ENCODE measurements at regions not wholly inside any gene's neighbourhood (a gene's known extent, or its start where the extent isn't known, plus 50 kb on each side); places are given as distances from the start of the nearest gene placed in this dataset.

GRCh38 chr20:52425253-52425652, 233.7 kb upstream of the ZFP64 start:
- TF ChIP-seq, protein P1, sequence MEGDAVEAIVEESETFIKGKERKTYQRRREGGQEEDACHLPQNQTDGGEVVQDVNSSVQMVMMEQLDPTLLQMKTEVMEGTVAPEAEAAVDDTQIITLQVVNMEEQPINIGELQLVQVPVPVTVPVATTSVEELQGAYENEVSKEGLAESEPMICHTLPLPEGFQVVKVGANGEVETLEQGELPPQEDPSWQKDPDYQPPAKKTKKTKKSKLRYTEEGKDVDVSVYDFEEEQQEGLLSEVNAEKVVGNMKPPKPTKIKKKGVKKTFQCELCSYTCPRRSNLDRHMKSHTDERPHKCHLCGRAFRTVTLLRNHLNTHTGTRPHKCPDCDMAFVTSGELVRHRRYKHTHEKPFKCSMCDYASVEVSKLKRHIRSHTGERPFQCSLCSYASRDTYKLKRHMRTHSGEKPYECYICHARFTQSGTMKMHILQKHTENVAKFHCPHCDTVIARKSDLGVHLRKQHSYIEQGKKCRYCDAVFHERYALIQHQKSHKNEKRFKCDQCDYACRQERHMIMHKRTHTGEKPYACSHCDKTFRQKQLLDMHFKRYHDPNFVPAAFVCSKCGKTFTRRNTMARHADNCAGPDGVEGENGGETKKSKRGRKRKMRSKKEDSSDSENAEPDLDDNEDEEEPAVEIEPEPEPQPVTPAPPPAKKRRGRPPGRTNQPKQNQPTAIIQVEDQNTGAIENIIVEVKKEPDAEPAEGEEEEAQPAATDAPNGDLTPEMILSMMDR (IDR thresholded peaks at IDR 0.05) = no peak
- TF ChIP-seq POLR2AphosphoS5 (IDR thresholded peaks at IDR 0.05) (no peak), POLR2A (IDR thresholded peaks at IDR 0.05; ENCODE audit: low read depth) (no peak)

Data from esophagus muscularis mucosa (tissue), 3 donors.